NCI-H748 (cell line): ENCODE measurements at regions not wholly inside any gene's neighbourhood (a gene's known extent, or its start where the extent isn't known, plus 50 kb on each side); places are given as distances from the start of the nearest gene placed in this dataset.
A peak's percentile ranks its signal among the peaks of the same experiment; 100 is the strongest.

Experiments
- DNase-seq: peaks from one replicate; lab custom pipeline; 2025; ENCODE audit not compliant: unreplicated experiment; lab: John Stamatoyannopoulos, UW

DNA sequence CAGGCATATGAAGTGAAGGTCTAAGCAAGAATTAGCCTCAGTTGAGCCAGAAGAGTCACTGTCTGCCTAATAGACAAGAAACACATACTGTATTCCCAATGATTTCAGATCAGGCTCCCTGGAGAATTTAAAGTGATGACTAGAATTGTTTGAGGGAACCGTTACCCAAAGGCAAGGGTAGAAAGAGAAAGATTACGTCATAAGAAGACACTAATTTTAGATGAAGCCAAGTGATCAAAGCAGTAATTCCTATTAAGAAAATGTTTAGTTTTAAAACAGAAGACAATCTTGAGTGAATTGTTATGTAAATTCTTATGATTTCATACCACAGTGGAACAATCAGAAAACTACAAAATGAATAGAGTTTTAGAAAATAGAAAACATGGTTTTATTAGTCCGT, 194.5 kb upstream of the ARSJ start:
- DNase-seq = no peak

GRCh38 chr4:114177628-114178027, 198.2 kb upstream of the ARSJ start:
- DNase-seq = no peak

- no peak for DNase-seq
Measured at GRCh38 chr4:114178392-114178791, 198.9 kb upstream of the ARSJ start.

DNA sequence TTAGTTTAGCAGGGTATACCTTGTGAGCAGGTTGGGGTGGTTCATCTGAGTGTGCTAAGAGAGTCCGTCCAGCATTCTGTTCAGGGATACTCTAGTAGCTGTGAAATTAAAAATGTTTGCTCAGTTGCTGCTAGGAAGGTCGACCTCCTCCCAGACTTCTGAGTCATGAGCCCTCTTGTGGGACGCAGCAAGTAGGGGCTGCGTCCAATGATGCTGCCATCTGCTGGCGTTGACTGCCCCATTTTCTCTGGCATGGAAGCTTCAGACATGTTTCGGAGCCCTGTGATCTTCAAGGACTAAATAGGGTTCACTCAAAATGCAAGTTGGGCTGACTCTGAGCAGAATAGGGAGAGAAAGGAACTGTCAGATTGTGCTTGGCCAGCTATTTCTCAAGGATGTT, 201.0 kb upstream of the ARSJ start:
- DNase-seq = peak; percentile 56

DNA sequence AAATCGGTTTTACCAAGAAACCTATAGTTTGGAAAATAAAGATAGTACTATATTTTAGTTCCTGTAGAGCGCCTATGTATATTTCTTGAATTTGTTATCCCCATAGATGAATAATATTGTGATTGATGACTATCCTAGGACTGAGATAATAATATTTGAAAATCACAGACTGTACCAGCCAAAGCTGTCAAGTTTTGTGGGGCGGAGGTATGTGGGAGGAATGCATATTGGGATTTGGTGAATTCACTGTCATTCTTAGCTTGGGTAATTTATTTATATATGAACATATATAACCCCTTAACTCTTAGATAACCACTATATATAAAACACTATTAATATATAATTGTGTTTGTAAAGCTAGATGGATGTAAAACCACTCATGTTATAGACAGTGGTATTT, 205.5 kb upstream of the ARSJ start:
- DNase-seq = no peak

DNA sequence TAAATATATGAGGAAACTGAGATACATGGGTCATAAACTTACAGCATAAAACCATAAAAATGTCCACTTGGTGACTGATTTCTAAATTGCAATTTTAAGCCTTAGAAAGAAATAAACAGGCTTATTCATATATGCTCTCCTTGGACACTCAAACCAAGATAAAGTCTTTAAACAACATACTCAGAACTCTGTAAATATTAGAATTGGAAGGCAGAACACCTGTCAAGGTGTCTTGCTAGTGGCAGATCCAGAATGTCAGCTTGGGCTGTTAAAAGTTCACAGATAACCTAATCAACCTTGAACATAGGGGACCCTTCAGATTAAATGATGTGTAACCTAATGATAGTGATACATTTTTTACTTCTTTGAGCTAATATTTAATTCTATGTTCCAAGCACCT, 208.1 kb upstream of the ARSJ start:
- DNase-seq = no peak

GRCh38 chr4:114191496-114191895, 212.0 kb upstream of the ARSJ start:
- no peak for DNase-seq

DNA sequence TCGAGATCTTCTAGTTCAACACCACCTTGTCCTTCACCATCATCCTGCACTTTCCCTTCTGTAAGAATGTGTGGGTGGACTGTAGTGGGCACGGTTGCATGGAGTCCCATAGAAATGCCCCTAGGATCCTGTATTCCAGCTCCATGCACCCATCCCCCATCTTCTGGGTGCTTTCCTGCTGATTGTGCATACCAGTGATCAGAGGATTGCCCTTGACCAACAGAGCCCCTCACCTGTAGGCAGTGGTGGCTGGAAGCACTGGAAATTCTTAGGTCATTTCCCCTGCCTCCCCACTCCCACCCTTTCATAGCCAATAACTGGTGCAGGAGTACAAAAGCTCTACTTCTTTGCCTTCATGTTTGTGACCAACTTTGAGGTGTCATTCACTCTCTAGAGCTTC, 213.4 kb upstream of the ARSJ start:
- DNase-seq = no peak

- no peak for DNase-seq
Measured at GRCh38 chr4:114193624-114194399, 214.4 kb upstream of the ARSJ start.

GRCh38 chr4:114196606-114197005, 217.2 kb upstream of the ARSJ start:
- no peak for DNase-seq

DNA sequence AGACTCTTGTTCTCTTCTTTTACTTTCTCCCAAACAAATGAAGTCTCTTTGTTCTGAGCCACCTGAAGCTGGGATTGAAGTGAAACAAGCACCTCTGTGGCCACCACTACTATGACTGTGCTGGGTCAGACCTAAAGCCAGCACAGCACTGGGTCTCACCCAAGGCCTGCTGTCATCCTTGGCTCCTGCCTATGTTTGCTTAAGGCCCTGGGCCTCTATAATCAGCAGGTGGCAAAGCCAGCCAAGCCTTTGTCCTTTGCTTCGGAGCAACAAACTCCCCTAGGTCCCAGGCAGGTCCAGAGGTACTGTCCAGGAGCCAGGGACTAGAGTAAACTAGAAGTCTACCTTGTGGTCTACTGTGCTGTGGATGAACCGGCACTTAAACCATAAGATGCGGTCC, 220.6 kb upstream of the ARSJ start:
- no peak for DNase-seq

- no peak for DNase-seq
Measured at GRCh38 chr4:114205261-114205660, 225.8 kb upstream of the ARSJ start.

DNA sequence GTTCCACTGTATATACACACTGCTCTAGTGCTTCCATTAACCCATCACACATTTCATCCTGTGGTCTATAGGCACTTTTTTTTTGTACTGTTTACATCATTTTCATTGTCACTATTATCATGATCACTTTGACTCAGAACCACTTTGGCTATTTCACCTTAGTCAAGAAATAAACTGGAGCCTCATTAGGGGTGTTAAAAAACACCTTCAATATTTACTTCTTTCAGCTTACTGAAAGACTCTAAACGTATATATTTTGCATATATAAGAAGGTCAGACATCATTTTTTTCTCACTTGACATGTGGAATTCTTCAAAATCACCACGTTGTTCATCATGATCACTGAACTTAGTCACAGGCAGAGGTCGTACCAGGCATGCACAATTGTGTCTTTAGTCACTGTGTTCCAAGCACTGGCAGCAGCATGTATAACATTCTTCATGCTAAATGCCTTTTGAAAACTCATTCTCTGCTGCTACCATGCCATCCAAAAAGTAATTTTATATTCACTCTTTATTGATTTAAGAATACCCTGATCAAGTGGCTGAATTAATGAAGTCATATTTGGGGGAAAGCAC, 229.2 kb upstream of the ARSJ start:
- no peak for DNase-seq

DNA sequence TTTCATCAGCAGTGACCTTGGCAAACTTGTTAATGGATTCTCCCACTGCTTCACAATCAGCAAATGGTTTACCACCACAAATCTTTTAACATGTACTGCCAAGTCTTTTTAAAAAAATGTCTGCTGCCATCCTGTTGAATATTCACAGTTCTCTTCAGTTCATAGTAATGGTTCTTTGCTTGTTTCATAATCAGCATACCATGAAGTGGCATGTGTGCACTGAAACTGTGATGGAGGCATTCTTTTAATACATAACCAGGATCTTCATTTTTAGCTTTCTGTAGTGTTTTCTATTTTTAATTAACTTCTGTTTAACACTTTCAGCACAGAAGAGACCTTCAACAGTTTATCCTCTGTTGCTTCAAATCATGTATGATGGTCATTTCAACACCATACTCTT, 230.1 kb upstream of the ARSJ start:
- DNase-seq = no peak

- DNase-seq = no peak
Measured at GRCh38 chr4:114211556-114211955, 232.1 kb upstream of the ARSJ start.

- peak; percentile 8 for DNase-seq
Measured at GRCh38 chr4:114217150-114217817, 237.8 kb upstream of the ARSJ start.

DNA sequence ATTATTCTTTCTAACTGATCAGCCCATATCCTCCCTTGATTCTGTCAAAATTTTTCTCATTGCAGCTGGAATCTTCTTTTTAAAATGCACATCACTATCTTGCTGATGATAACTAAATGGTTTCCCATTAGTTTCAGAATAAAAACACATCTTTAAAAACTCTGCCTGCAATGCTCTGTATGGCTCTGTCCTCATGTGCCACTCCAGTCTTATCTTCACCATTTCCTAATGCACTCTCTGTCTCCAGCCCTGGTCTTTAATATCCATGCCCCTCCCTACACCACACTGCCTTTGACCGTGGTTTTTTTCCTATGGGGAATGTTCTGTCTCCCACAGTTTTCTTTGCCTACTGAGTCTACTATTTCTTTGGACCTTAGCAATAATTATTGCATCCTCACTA, 244.1 kb upstream of the ARSJ start:
- DNase-seq = no peak

- DNase-seq = no peak
Measured at GRCh38 chr4:114225436-114225835, 246.0 kb upstream of the ARSJ start.

- no peak for DNase-seq
Measured at GRCh38 chr4:114226179-114226578, 246.7 kb upstream of the ARSJ start.

DNA sequence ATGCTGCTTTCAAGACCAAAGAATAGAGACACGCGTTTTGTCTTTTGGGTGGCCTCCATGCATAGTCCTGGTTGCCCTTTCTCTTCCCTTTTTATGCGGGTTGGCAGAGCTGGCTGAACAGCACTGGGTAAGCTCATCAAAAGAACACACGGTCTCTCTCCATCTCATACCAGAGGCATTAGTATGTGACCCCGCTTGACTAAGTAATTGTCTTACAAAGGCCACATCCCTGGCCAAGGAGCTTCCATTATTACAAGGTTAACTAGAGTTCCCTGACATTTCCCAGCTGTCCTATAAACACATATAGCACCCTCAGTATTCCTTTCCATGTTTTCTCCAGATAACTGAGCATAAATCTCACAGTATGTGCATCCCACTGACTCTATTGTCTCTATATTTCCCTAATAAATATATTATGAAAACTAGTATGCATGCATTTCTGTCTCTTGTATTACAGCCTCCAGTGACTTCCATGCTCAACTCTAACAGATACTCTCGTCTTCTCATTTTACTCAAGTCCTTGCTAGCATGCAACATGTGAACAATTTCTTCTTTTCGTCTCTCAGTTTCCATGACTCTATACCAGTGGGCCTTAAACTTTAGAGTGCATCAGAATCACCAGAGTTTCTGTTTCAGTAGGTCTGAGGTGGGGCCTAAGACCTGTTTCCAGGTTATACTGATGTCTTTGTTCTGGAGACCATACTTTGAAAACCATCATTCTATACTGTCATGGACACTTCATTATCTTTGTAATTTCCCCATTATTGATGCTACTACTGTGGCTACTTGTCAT, 247.7 kb upstream of the ARSJ start:
- no peak for DNase-seq

DNA sequence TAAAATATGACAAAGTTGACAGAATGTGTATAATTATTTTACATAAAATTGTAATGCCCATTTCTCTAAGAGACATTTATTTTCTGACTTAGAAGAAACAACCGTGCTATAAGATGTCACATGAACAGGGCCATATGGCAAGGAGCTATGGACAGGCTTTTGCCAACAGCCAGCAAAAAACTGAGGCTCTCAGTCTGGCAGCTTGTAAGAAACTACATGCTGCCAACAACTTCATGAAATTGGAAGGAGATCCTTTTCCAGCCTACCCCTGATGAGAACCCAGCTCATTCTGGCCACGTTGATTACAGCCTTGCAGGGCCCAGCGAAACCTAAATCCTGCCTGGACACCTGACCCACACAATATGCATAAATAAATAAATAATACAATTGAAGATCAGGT, 250.3 kb upstream of the ARSJ start:
- no peak for DNase-seq
